KMS-11 (cell line): ENCODE measurements at regions not wholly inside any gene's neighbourhood (a gene's known extent, or its start where the extent isn't known, plus 50 kb on each side); places are given as distances from the start of the nearest gene placed in this dataset.

ENCODE experiments used
- H2AFZ ChIP-seq: fragments of 200-600 bp; sonication (generic); 2 replicates; pipeline ENCODE4 v1.6.1; 2016; ENCODE audit warnings: antibody characterized with exemption, mixed run types, low read depth
- H3K27ac ChIP-seq: fragments of 200-600 bp; sonication (generic); 2 replicates; pipeline ENCODE4 v1.6.1; 2016; ENCODE audit warnings: mild to moderate bottlenecking, mixed run types
- H3K27me3 ChIP-seq: fragments of 200-600 bp; sonication (generic); 2 replicates; pipeline ENCODE4 v1.6.1; 2017; ENCODE audit warnings: mild to moderate bottlenecking, low read depth, mixed run types, moderate library complexity; ENCODE audit not compliant: insufficient read depth
- H3K36me3 ChIP-seq: fragments of 200-600 bp; sonication (generic); 2 replicates; pipeline ENCODE4 v1.6.1; 2017; ENCODE audit warnings: mild to moderate bottlenecking, mixed run types; ENCODE audit not compliant: insufficient read depth
- H3K4me1 ChIP-seq: fragments of 200-600 bp; sonication (generic); 2 replicates; pipeline ENCODE4 v1.6.1; 2016; ENCODE audit warnings: mild to moderate bottlenecking, low read depth, mixed run types; ENCODE audit not compliant: poor library complexity, severe bottlenecking
- H3K4me2 ChIP-seq: fragments of 200-600 bp; sonication (generic); 2 replicates; pipeline ENCODE4 v1.7.0; 2016; ENCODE audit warnings: mild to moderate bottlenecking, mixed run types
- H3K4me3 ChIP-seq: fragments of 200-600 bp; sonication (generic); IDR thresholded peaks from 2 replicates; pipeline ENCODE4 v1.6.1; 2017; ENCODE audit warnings: low read depth, low read length, mixed read lengths; ENCODE audit not compliant: insufficient read depth
- H3K79me2 ChIP-seq: fragments of 200-600 bp; sonication (generic); 2 replicates; pipeline ENCODE4 v1.6.1; 2016; ENCODE audit warnings: low read depth, mixed run types; ENCODE audit not compliant: insufficient read depth
- H3K9ac ChIP-seq: fragments of 200-600 bp; sonication (generic); 2 replicates; pipeline ENCODE4 v1.6.1; 2016; ENCODE audit warnings: mild to moderate bottlenecking, mixed run types
- H4K20me1 ChIP-seq: fragments of 200-600 bp; sonication (generic); 2 replicates; pipeline ENCODE4 v1.6.1; 2016; ENCODE audit warnings: mild to moderate bottlenecking, mixed run types; ENCODE audit not compliant: insufficient read depth
- CTCF ChIP-seq: fragments of 200-600 bp; sonication (generic); conservative IDR thresholded peaks from 2 replicates; pipeline ENCODE4 v1.6.1; 2017; ENCODE audit warnings: low read depth, mild to moderate bottlenecking, antibody characterized with exemption, low read length, moderate library complexity, mixed read lengths

GRCh38 chr11:115959081-115959486 is 454.9 kb upstream of the CADM1 start:
- no peak overlapping the region for H3K4me2 ChIP-seq
- no peak overlapping the region for H2AFZ ChIP-seq
- H3K79me2 ChIP-seq = no peaks in the 10 kb centered on the region
- H3K27me3 ChIP-seq = no peaks in the 10 kb centered on the region
- no peak overlapping the region for H3K4me3 ChIP-seq
- H4K20me1 ChIP-seq = no peaks in the 10 kb centered on the region
- H3K27ac ChIP-seq = no peak overlapping the region
- H3K9ac ChIP-seq = no peak overlapping the region
- H3K4me1 ChIP-seq = no peaks in the 10 kb centered on the region
- TF ChIP-seq CTCF = no peak
- H3K36me3 ChIP-seq = no peaks in the 10 kb centered on the region

- no peaks in the 10 kb centered on the region for H3K4me1 ChIP-seq
- no peaks in the 10 kb centered on the region for H3K27me3 ChIP-seq
- no peak overlapping the region for H3K4me3 ChIP-seq
- no peaks in the 10 kb centered on the region for H3K36me3 ChIP-seq
- H4K20me1 ChIP-seq = no peaks in the 10 kb centered on the region
- no peaks in the 10 kb centered on the region for H3K79me2 ChIP-seq
- no peak for TF ChIP-seq CTCF
- no peak overlapping the region for H2AFZ ChIP-seq
- H3K4me2 ChIP-seq = no peak overlapping the region
- no peak overlapping the region for H3K27ac ChIP-seq
- H3K9ac ChIP-seq = no peak overlapping the region
Observed at GRCh38 chr11:115958089-115959000, 454.1 kb upstream of the CADM1 start.

- H3K27me3 ChIP-seq = no peaks in the 10 kb centered on the region
- H2AFZ ChIP-seq = no peak overlapping the region
- no peak overlapping the region for H3K4me3 ChIP-seq
- H3K9ac ChIP-seq = no peak overlapping the region
- no peaks in the 10 kb centered on the region for H3K79me2 ChIP-seq
- H3K27ac ChIP-seq = no peak overlapping the region
- TF ChIP-seq CTCF = no peak
- no peaks in the 10 kb centered on the region for H3K36me3 ChIP-seq
- H4K20me1 ChIP-seq = no peaks in the 10 kb centered on the region
- H3K4me1 ChIP-seq = no peaks in the 10 kb centered on the region
- no peak overlapping the region for H3K4me2 ChIP-seq
Observed at GRCh38 chr11:115955803-115956202, 451.6 kb upstream of the CADM1 start.

GRCh38 chr11:115950660-115951059 is 446.4 kb upstream of the CADM1 start:
- no peak overlapping the region for H2AFZ ChIP-seq
- H3K27ac ChIP-seq = no peak overlapping the region
- no peaks in the 10 kb centered on the region for H3K36me3 ChIP-seq
- no peak overlapping the region for H3K9ac ChIP-seq
- H4K20me1 ChIP-seq = no peaks in the 10 kb centered on the region
- H3K4me2 ChIP-seq = no peak overlapping the region
- H3K4me3 ChIP-seq = no peak overlapping the region
- no peak for TF ChIP-seq CTCF
- H3K27me3 ChIP-seq = no peaks in the 10 kb centered on the region
- no peaks in the 10 kb centered on the region for H3K79me2 ChIP-seq
- no peaks in the 10 kb centered on the region for H3K4me1 ChIP-seq
